RKO (cell line): ENCODE measurements at regions not wholly inside any gene's neighbourhood (a gene's known extent, or its start where the extent isn't known, plus 50 kb on each side); places are given as distances from the start of the nearest gene placed in this dataset.
"Not testable (repeated sequence)": the region's sequence is repeated elsewhere in the genome, so short reads cannot be mapped to it uniquely, and the experiment has no call there.

Experiments used
- DNase-seq: peaks from one replicate; pipeline ENCODE4 v3.0.0-alpha.2; 2016; ENCODE audit warnings: low spot score

DNA sequence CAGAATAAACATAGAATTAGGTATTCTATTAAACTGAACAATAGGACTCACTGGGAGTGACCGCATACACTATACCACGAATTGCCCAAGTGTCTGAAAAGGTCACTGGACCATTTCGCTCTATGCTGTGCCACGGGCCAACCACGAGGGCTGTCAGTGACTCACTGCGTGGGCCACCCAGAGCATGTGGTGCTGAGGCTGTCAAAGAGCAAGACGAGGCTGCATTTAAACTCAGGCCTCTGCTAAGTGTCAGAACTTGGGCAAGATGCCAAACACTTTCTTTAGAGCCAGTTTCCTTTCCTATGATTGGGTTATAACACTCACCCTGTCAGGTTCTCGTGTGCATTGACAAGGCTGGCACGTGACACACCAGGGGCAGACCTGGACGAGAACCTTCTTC, 97.5 kb downstream of the SH3YL1 start:
- no peak for DNase-seq

DNA sequence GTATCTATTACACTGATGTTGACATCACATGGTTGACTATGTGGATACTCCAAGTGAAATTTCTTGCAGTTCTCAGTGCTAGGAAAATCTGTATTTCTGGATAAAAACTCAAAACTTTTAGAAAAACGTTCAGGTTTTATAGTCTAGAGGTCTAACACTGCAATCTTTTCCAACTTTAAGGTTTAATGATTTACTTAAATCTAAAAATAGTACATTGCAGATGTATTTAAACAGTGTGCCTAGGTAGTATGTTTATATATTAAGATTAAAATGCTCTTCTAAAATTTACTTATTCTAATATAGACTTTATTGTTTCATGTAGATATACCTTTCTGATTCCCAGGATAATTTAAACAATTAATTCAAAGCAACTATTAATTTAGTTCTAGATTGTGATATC, 98.3 kb downstream of the SH3YL1 start:
- no peak for DNase-seq

GRCh38 chr2:162473-163382, 101.1 kb downstream of the SH3YL1 start:
- peak; percentile 5 for DNase-seq

DNA sequence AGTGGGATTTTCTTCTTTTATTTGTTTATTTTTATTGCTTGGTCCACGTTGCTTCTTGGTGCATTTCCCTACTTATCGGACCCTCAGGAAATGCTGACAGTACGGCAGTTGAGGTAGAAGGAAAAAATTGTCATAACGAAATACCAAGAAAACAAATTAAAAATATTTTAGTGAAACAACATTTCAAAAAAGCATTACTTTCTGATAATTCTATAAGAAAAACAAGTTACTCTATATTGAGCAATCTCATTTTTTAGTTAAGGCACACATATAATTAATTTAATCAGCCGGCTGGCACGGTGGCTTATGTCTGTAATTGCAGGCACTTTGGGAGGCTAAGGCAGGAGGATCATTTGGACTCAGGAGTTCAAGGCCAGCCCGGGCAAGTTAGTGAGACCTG, 102.1 kb downstream of the SH3YL1 start:
- no peak for DNase-seq

DNA sequence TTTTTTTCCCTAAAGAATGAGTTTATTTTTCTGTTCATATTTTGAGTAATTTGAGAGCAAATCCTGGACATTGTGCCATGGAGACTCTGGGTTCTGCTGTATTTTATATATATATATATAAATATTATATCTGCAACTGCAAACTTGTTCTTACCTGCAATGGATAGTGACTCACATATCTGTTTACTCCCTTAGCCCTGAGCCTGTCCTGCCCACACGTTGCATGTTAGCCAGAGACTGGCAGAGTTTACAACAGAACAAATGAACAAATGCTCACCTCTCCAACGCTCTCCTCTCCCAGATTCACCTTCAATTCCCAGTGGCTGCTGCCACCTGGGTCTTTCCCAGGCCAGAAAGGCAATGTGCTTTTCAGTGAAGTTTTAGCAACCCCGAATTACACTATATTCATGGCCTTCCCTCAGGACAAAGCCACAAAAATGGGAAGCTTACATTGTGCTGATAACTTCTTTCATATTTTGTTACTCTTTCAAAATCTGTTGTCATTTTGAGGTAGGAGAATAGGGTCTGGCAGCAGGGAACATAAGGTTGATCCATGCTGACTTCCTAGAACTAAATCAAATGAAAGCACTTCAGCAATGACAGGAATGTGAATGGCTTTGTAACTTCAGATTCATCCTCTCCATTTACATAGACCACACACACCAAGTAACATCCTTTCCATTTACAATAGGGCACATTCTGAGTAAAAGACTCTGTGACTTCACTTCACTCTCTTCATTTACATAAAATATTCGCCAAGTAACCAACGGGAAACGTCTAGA, 105.4 kb upstream of the FAM110C start:
- DNase-seq = no peak

- no peak for DNase-seq
Measured at GRCh38 chr2:145407-145806, 99.1 kb upstream of the FAM110C start.

DNA sequence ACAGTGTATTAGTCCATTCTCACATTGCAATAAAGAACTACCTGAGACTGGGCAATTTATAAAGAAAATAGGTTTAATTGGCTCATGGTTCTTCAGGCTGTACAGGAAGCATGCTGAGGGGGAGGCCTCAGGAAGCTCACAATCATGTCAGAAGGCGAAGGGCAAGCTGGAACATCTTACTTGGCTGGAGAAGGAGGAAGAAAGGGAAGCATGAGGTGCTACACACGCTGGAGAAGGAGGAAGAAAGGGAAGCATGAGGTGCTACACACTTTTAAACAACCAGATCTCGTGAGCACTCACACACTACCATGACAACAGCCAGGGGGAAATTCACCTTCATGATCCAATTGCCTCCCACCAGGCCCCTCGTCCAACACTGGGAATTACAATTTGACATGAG, 95.3 kb upstream of the FAM110C start:
- DNase-seq = no peak

GRCh38 chr2:136666-137065, 90.4 kb upstream of the FAM110C start:
- DNase-seq = no peak

GRCh38 chr2:133675-134593, 87.6 kb upstream of the FAM110C start:
- no peak for DNase-seq

- not testable (repeated sequence) for DNase-seq
Measured at GRCh38 chr2:126769-127168, 80.5 kb upstream of the FAM110C start.

DNA sequence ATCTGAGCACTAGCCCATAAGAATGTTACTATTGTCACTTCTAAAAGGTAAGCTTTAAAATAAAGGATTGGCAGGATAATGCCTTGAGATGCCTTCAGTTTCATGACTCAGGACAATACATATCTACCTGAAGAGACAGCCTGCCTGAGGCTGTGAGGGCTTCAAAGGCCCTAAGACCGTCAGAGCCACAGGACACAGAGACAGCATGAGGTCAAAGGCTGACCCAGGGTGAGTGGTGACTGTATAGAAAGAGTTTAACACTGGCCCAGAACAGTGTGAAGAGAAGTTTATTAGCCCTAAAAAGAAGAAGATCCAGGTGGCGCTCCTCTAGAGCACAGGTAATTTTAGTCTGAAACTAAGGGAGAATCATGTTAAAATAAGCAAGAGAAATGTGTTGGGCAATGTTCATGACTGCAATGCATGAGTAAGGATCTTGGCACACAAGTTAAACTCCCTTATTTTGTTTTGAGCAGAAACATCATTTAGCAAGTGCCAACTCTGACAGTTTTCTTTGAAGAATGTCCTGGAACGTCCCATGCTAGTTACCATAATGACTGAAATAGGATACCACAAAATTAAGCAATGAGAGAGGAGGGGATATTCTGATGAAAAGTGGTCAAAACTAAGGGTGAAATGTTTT, 78.1 kb upstream of the FAM110C start:
- DNase-seq = no peak

DNA sequence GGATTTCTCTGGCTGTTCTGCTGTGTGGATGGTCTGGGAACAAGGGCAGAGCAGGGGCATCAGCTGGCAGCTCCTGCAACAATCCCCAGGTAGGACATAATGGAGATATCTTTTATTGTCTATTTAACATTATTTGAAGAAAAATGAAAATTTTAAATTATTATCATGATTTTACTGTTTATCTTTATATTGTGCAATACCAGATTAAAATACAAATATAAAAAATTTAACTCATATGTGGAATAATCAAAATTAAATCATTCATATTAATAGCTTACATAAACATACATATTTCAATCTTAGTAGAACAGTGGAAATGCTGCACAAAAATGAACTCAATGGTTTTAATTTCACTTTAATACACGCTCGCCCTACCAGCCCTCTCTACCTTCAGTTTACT, 70.6 kb upstream of the FAM110C start:
- no peak for DNase-seq

DNA sequence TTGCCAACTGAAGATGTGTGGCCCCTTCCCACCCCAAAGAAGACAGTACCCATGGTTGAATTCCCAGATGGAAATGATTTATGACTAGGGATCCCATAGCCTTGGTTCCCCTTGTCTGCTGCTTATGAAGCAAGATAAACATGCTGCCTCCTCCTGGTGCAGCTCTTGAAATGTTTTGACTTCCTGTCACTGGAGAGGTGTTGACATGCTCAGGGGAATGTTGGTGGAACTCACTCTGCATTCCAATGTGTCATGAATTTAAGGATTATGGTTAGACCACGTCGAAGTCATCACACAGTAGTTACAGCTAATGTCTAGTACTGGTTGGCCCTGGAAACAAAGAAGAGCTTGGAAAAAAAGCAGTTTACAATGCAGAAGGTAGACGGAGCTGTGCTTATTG, 69.0 kb upstream of the FAM110C start:
- peak; percentile 37 for DNase-seq

DNA sequence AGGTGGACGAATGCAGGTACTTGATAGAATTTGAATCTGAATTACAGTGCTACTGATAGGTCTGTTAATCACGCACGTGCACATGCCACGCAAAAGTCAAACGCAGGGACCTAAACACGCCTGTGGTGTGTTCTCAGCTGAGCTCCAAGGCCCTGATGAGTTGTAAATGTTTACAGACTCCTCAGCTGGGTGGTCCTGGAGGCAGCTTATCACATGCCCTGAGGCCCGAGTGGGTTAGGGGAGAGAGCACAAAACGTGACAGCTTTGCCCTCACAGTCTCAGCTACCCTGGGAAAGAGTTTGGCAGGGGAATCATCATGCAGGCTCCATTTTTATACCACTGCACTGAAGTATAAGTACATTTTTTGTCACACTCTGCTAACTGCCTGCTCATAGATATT, 68.3 kb upstream of the FAM110C start:
- DNase-seq = no peak

- no peak for DNase-seq
Measured at GRCh38 chr2:109998-110397, 63.7 kb upstream of the FAM110C start.

DNA sequence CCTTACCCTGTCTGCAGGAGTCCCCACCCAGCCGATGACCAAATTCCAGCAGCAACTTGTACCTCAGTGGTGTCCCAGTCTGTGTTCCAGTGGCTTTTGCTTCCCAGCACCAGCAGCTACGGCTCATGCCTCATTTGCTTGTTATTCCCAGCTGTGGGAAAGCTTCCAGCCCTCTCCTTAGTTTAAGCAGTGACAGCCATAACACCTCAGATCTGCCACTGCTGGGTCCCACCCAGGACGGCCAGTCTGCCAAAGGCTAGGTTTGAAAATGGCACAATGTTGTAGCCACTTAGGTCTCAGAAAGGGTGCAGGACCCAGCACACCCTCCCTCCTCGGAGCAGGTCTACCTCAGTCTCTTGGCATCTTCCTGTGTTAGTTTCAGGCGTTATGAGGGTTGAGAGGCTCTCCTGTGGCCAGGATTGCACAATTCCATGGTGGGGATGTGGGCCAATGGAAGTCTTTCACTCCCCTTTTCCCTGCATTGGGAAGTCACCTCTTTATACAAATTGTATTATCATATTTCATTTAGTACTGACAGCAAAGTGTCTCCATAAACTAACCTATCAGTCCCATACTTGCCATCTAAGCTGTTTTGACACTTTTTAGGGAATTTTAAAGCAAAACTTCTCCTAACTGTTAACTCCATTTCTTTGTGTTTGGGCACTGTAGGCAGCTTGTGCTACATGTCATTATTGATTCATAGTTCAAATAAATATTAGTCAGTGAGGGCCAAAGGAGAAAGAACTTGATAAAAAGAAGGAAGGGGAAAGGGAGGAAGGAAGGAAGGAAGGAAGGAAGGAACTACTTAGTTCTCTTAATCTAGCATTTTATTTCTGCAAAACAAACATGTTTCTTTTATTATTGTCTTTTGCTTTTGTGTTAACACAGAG, 62.9 kb upstream of the FAM110C start:
- no peak for DNase-seq

GRCh38 chr2:101016-101415, 54.7 kb upstream of the FAM110C start:
- no peak for DNase-seq
